HCT116 (cell line): ENCODE measurements at regions not wholly inside any gene's neighbourhood (a gene's known extent, or its start where the extent isn't known, plus 50 kb on each side); places are given as distances from the start of the nearest gene placed in this dataset.
"Not testable (repeated sequence)": the region's sequence is repeated elsewhere in the genome, so short reads cannot be mapped to it uniquely, and the experiment has no call there.

Experiments
- ATAC-seq: fragments of 200-7000 bp; cut with Tn5 transposase; 2 replicates; pipeline ENCODE4 v1.9.1; 2020; ENCODE audit warnings: mild to moderate bottlenecking, moderate library complexity
- BruUV-seq: library from RNA; stranded (reverse); fragments of 400-500 nt; replicated peaks from 2 replicates; lab custom pipeline; 2021; lab: Mats Ljungman, UMichigan
- CTCF ChIA-PET: fragments of 300-600 bp; sonication (Branson Sonifier 250); formaldehyde crosslinking; loops from one replicate; lab custom pipeline; 2021; ENCODE audit warnings: antibody characterized with exemption; lab: Charles Lee
- POLR2A ChIA-PET: fragments of 300-600, 350-600 bp; sonication (Branson Sonifier 250); formaldehyde crosslinking; loops from one replicate; lab custom pipeline; 2021; ENCODE audit warnings: antibody characterized with exemption; lab: Charles Lee
- RAD21 ChIA-PET, 2 experiments: fragments of 300-600 bp; sonication (Branson Sonifier 250); formaldehyde crosslinking; loops; one replicate each; lab custom pipeline; 2023; ENCODE audit warnings: low total read pairs in 2 of 2; ENCODE audit not compliant: uncharacterized antibody in 2 of 2, unreplicated experiment in 2 of 2, low non-redundant PET in 1 of 2; lab: Charles Lee
- DNase-seq: peaks from one replicate; pipeline ENCODE4 v3.0.0-alpha.2; 2010; ENCODE audit warnings: low read depth, low spot score
- H2AFZ ChIP-seq: fragments of 200-600 bp; shearing (Covaris generic), sonication (generic); 2 replicates; pipeline ENCODE4 v1.6.1; 2017; ENCODE audit warnings: low read depth, mixed run types, mixed read lengths, antibody characterized with exemption, low read length; ENCODE audit not compliant: poor library complexity, severe bottlenecking
- H3K27ac ChIP-seq: 2 replicates; pipeline ENCODE4 v1.5.1; 2012; ENCODE audit warnings: low read depth, low read length
- H3K27me3 ChIP-seq: fragments of 200-600 bp; sonication (generic); 2 replicates; pipeline ENCODE4 v1.6.1; 2016; ENCODE audit warnings: mixed run types, low read length, mixed read lengths; ENCODE audit not compliant: insufficient read depth
- H3K36me3 ChIP-seq, 2 experiments: fragments of 200-500 bp in 1 of 2; fragments of 200-600 bp in 1 of 2; sonication (Bioruptor generic) in 1 of 2; sonication (generic) in 1 of 2; 2 replicates each; pipeline versions ENCODE4 v1.5.1 to v1.6.1; 2014 to 2016; ENCODE audit warnings: low read length in 2 of 2, inconsistent platforms in 1 of 2, mixed read lengths in 1 of 2, mixed run types in 1 of 2; ENCODE audit not compliant: insufficient read depth in 2 of 2, control insufficient read depth in 1 of 2
- H3K4me1 ChIP-seq, 2 experiments: fragments of 200-600 bp in 1 of 2; sonication (generic) in 1 of 2; 2 replicates each; pipeline versions ENCODE4 v1.5.1 to v1.6.1; 2012 to 2017; ENCODE audit warnings: low read length in 2 of 2, inconsistent platforms in 1 of 2, mild to moderate bottlenecking in 1 of 2, mixed read lengths in 1 of 2, mixed run types in 1 of 2, moderate library complexity in 1 of 2; ENCODE audit not compliant: insufficient read depth in 2 of 2, control insufficient read depth in 1 of 2
- H3K4me2 ChIP-seq: fragments of 200-600 bp; sonication (generic); 2 replicates; pipeline ENCODE4 v1.6.1; 2017; ENCODE audit warnings: mixed run types, low read length, mixed read lengths
- H3K4me3 ChIP-seq, 2 experiments: fragments of 200-600 bp in 1 of 2; sonication (generic) in 1 of 2; replicated peaks in 1 of 2; 2 replicates each; pipeline ENCODE4 v1.5.1; 2011 to 2016; ENCODE audit warnings: low read length in 2 of 2, control low read depth in 1 of 2, low read depth in 1 of 2, mild to moderate bottlenecking in 1 of 2, mixed read lengths in 1 of 2, mixed run types in 1 of 2
- H3K79me2 ChIP-seq: fragments of 200-600 bp; sonication (generic); 2 replicates; pipeline ENCODE4 v1.6.1; 2017; ENCODE audit warnings: mild to moderate bottlenecking, mixed run types, low read length, moderate library complexity, mixed read lengths; ENCODE audit not compliant: insufficient read depth
- H3K9ac ChIP-seq: fragments of 200-600 bp; sonication (generic); 2 replicates; pipeline ENCODE4 v1.6.1; 2016; ENCODE audit warnings: low read length, mixed read lengths
- H3K9me2 ChIP-seq: fragments of 200-600 bp; sonication (generic), shearing (Covaris generic); 2 replicates; pipeline ENCODE4 v1.6.1; 2017; ENCODE audit warnings: mixed run types, mild to moderate bottlenecking, moderate library complexity; ENCODE audit not compliant: insufficient read depth
- H3K9me3 ChIP-seq, 2 experiments: fragments of 200-500 bp in 1 of 2; fragments of 200-600 bp in 1 of 2; sonication (Bioruptor generic) in 1 of 2; sonication (generic) in 1 of 2; 2 replicates each; pipeline ENCODE4 v1.6.1; 2014 to 2017; ENCODE audit warnings: low read length in 2 of 2, mixed read lengths in 2 of 2, inconsistent platforms in 1 of 2, low read depth in 1 of 2, mild to moderate bottlenecking in 1 of 2, mixed run types in 1 of 2, moderate library complexity in 1 of 2; ENCODE audit not compliant: control insufficient read depth in 1 of 2, insufficient read depth in 1 of 2
- H4K20me1 ChIP-seq: fragments of 200-600 bp; sonication (generic), shearing (Covaris generic); 2 replicates; pipeline ENCODE4 v1.6.1; 2017; ENCODE audit warnings: mixed run types, mild to moderate bottlenecking, moderate library complexity; ENCODE audit not compliant: insufficient read depth
- CBX3 ChIP-seq: IDR thresholded peaks from 2 replicates; pipeline ENCODE4 v1.6.1; 2012; ENCODE audit warnings: low read depth
- CEBPB ChIP-seq: IDR thresholded peaks from 2 replicates; pipeline ENCODE4 v1.6.1; 2012; ENCODE audit warnings: low read depth
- EGR1 ChIP-seq: IDR thresholded peaks from 2 replicates; pipeline ENCODE4 v1.6.1; 2012; ENCODE audit warnings: low read depth
- ELF1 ChIP-seq: IDR thresholded peaks from 2 replicates; pipeline ENCODE4 v1.6.1; 2012; ENCODE audit warnings: low read depth, borderline replicate concordance
- EZH2 ChIP-seq: fragments of 200-600 bp; sonication (generic); IDR thresholded peaks from 2 replicates; pipeline ENCODE4 v1.6.1; 2017; ENCODE audit warnings: antibody characterized with exemption, mixed run types
- POLR2A ChIP-seq: IDR thresholded peaks from 2 replicates; pipeline ENCODE4 v1.7.0; 2011; ENCODE audit warnings: borderline replicate concordance; ENCODE audit not compliant: insufficient read depth, insufficient read length; ENCODE audit errors: extremely low read depth
- SIN3A ChIP-seq: IDR thresholded peaks from 2 replicates; pipeline ENCODE4 v1.6.1; 2012; ENCODE audit warnings: low read depth
- TCF7L2 ChIP-seq: IDR thresholded peaks from 2 replicates; pipeline ENCODE4 v1.7.0; 2011; ENCODE audit warnings: borderline replicate concordance, inconsistent platforms; ENCODE audit not compliant: insufficient read depth, insufficient read length; ENCODE audit errors: extremely low read depth
- YY1 ChIP-seq: IDR thresholded peaks from 2 replicates; pipeline ENCODE4 v1.6.1; 2011; ENCODE audit warnings: low read length, low read depth, moderate library complexity, mild to moderate bottlenecking; ENCODE audit not compliant: insufficient replicate concordance; ENCODE audit errors: extremely low read depth
- ZFX ChIP-seq: fragments of 450-650 bp; IDR thresholded peaks from 2 replicates; pipeline ENCODE4 v1.6.1; 2017
- ZNF274 ChIP-seq: fragments of 200-500 bp; sonication (Bioruptor generic); IDR thresholded peaks from 2 replicates; pipeline ENCODE4 v1.6.1; 2014; ENCODE audit warnings: mild to moderate bottlenecking, low read depth, low read length, inconsistent platforms
- intact Hi-C: fragments of 100-400 bp; cut with micrococcal nuclease; formaldehyde crosslinking; loops from 2 replicates; pipeline ENCODE4 v1.10.0; 2022
- TF ChIP-seq, protein P1 (sequence below): IDR thresholded peaks from 2 replicates; pipeline ENCODE4 v1.6.1; 2012
- TF ChIP-seq, protein P2 (sequence below): IDR thresholded peaks from 2 replicates; pipeline ENCODE4 v1.6.1; 2011; ENCODE audit warnings: mild to moderate bottlenecking, low read length, moderate library complexity; ENCODE audit not compliant: insufficient replicate concordance; ENCODE audit errors: extremely low read depth

DNA sequence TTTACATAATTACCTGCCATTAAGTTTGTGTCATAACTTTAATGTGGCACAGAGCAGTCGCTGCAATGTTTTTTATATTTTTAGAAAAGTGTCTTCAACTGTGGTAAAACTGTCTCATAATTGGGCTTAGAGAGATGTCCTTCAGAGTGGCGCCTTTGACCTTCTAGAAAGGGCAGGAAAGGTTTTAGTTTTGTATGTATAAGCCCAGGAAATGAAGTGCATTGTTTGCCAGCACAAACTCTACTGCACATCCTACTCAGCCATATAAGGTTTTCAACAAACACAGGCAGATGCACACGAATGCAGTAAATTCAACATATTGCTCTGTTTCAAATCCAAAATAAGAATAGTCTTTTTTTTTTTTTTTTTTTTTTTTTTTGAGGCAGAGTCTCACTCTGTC lies 201.4 kb downstream of the ALDH8A1 start:
- ATAC-seq (no peak), DNase-seq (no peak)
- CTCF ChIA-PET = no interaction called here
- no peak overlapping the region for H3K27ac ChIP-seq
- H3K9ac ChIP-seq = no peak overlapping the region
- intact Hi-C loops = no loop called here
- H3K36me3 ChIP-seq = no peaks in the 10 kb centered on the region
- H3K4me3 ChIP-seq = no peak overlapping the region
- H3K9me2 ChIP-seq = no peaks in the 10 kb centered on the region
- TF ChIP-seq, protein P1, sequence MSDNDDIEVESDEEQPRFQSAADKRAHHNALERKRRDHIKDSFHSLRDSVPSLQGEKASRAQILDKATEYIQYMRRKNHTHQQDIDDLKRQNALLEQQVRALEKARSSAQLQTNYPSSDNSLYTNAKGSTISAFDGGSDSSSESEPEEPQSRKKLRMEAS = no peak
- TF ChIP-seq, protein P2, sequence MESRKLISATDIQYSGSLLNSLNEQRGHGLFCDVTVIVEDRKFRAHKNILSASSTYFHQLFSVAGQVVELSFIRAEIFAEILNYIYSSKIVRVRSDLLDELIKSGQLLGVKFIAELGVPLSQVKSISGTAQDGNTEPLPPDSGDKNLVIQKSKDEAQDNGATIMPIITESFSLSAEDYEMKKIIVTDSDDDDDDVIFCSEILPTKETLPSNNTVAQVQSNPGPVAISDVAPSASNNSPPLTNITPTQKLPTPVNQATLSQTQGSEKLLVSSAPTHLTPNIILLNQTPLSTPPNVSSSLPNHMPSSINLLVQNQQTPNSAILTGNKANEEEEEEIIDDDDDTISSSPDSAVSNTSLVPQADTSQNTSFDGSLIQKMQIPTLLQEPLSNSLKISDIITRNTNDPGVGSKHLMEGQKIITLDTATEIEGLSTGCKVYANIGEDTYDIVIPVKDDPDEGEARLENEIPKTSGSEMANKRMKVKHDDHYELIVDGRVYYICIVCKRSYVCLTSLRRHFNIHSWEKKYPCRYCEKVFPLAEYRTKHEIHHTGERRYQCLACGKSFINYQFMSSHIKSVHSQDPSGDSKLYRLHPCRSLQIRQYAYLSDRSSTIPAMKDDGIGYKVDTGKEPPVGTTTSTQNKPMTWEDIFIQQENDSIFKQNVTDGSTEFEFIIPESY = no peak
- TF ChIP-seq ZFX (no peak), CBX3 (no peak), ZNF274 (no peak), POLR2A (no peak), EZH2 (no peak), YY1 (no peak), SIN3A (no peak), TCF7L2 (no peak), EGR1 (no peak), ELF1 (no peak), CEBPB (no peak)
- H3K79me2 ChIP-seq = no peaks in the 10 kb centered on the region
- RAD21 ChIA-PET = no interaction called here
- no peak overlapping the region for H3K4me2 ChIP-seq
- BruUV-seq = no TSS peak
- H4K20me1 ChIP-seq = no peaks in the 10 kb centered on the region
- no peaks in the 10 kb centered on the region for H3K9me3 ChIP-seq
- H3K4me1 ChIP-seq = no peaks in the 10 kb centered on the region
- H2AFZ ChIP-seq = no peak overlapping the region
- H3K27me3 ChIP-seq = no peaks in the 10 kb centered on the region
- POLR2A ChIA-PET = no interaction called here

DNA sequence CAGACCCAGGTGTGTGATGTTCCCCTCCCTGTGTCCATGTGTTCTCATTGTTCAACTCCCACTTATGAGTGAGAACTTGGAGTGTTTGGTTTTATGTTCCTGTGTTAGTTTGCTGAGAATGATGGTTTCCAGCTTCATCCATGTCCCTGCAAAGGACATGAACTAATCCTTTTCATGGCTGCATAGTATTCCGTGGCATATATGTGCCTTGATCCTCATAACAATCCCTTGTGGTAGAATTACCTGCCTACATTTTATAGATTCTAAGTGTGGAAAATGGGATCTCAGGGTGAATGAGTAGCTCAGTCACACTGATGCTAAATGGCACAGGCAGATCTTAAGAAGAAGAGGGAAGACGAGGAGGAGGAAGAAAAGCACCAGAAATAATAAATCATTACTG lies 202.7 kb downstream of the ALDH8A1 start:
- H3K9me3 ChIP-seq, H3K27ac ChIP-seq, H3K4me3 ChIP-seq, RAD21 ChIA-PET, H3K4me1 ChIP-seq, POLR2A ChIA-PET, H3K9me2 ChIP-seq, ATAC-seq, H2AFZ ChIP-seq, DNase-seq, intact Hi-C loops, H3K4me2 ChIP-seq, H3K9ac ChIP-seq, H3K27me3 ChIP-seq, CTCF ChIA-PET, BruUV-seq, H3K36me3 ChIP-seq, H3K79me2 ChIP-seq, H4K20me1 ChIP-seq: not testable (repeated sequence)
